Kidney (tissue), 13 donors: ENCODE measurements at regions not wholly inside any gene's neighbourhood (a gene's known extent, or its start where the extent isn't known, plus 50 kb on each side); places are given as distances from the start of the nearest gene placed in this dataset.

Experiments
- DNase-seq, 5 donors: peaks; one replicate each; pipeline ENCODE4 v3.0.0-alpha.2; 2013 to 2020
- FAIRE-seq: peaks from 2 replicates; lab custom pipeline; 2012; peaks lifted over from hg19 to GRCh38; lab: Jason Lieb, UNC
- H3K27ac ChIP-seq, 2 donors: one replicate each; pipeline ENCODE4 v1.7.0; 2013; ENCODE audit warnings: low read depth in 2 of 2, low read length in 2 of 2, inconsistent platforms in 1 of 2
- H3K27me3 ChIP-seq: one replicate; pipeline ENCODE4 v1.7.1; 2013; ENCODE audit warnings: low read length, inconsistent platforms; ENCODE audit not compliant: control insufficient read depth, insufficient read depth
- H3K36me3 ChIP-seq, 3 donors: one replicate each; pipeline versions ENCODE4 v1.7.0 to v1.7.1; 2013; ENCODE audit warnings: low read length in 3 of 3, control low read depth in 1 of 3, inconsistent platforms in 1 of 3; ENCODE audit not compliant: insufficient read depth in 3 of 3, control insufficient read depth in 2 of 3
- H3K4me1 ChIP-seq, 3 donors: one replicate each; pipeline versions ENCODE4 v1.7.0 to v1.7.1; 2013; ENCODE audit warnings: low read length in 3 of 3, inconsistent platforms in 1 of 3, low read depth in 1 of 3; ENCODE audit not compliant: control insufficient read depth in 2 of 3, insufficient read depth in 2 of 3
- H3K4me3 ChIP-seq, 3 donors: one replicate each; pipeline versions ENCODE4 v1.7.0 to v1.8.1; 2013; ENCODE audit warnings: low read length in 3 of 3, control low read depth in 1 of 3, inconsistent platforms in 1 of 3
- H3K9ac ChIP-seq, 3 donors: one replicate each; pipeline versions ENCODE4 v1.7.0 to v1.7.1; 2013; ENCODE audit warnings: low read length in 3 of 3, control low read depth in 1 of 3, inconsistent platforms in 1 of 3
- H3K9me3 ChIP-seq, 3 donors: one replicate each; pipeline versions ENCODE4 v1.7.0 to v1.7.1; 2013; ENCODE audit warnings: low read length in 3 of 3, control low read depth in 1 of 3, inconsistent platforms in 1 of 3; ENCODE audit not compliant: control insufficient read depth in 2 of 3, insufficient read depth in 1 of 3
- CTCF ChIP-seq: IDR thresholded peaks from 3 replicates; pipeline ENCODE4 v1.5.1; 2012; ENCODE audit warnings: mild to moderate bottlenecking, moderate library complexity, borderline replicate concordance; ENCODE audit not compliant: insufficient read depth; ENCODE audit errors: extremely low read depth
- intact Hi-C: fragments of 100-400 bp; cut with DNase I; formaldehyde crosslinking; loops from one replicate; pipeline ENCODE4 v1.11.1; 2022
- donor health status: control.
- donor health status: control.
- donor health status: control.
- donor health status: control.
- donor health status: control.
- donor health status: DM: yes; HTN: yes; CAD: no.
- donor health status: Normal renal cell carcinoma (clear cell type).

GRCh38 chr20:52921340-52921739 lies 50.8 kb upstream of the TSHZ2 start:
- TF ChIP-seq CTCF, result no peak
- H3K9ac ChIP-seq, result no peak overlapping the region
- intact Hi-C loops, result no loop called here
- H3K27me3 ChIP-seq, result no peaks in the 10 kb centered on the region
- H3K4me3 ChIP-seq, result no peak overlapping the region
- no peak overlapping the region for H3K27ac ChIP-seq
- H3K36me3 ChIP-seq, result no peaks in the 10 kb centered on the region
- FAIRE-seq (no peak), DNase-seq (peak in 2 of 5 donors; percentile 20 to 23)
- H3K4me1 ChIP-seq, result no peaks in the 10 kb centered on the region
- H3K9me3 ChIP-seq, result peaks cover 0 to 2% (median 0%) of the 10 kb centered on the region in 3 donors

GRCh38 chr20:52918311-52918710 lies 53.8 kb upstream of the TSHZ2 start:
- TF ChIP-seq CTCF, result no peak
- intact Hi-C loops, result no loop called here
- Histone ChIP-seq H3K4me3 (no peak overlapping the region), H3K36me3 (no peaks in the 10 kb centered on the region), H3K27ac (no peak overlapping the region), H3K9ac (no peak overlapping the region), H3K27me3 (no peaks in the 10 kb centered on the region), H3K4me1 (no peaks in the 10 kb centered on the region), H3K9me3 (peaks cover 2 to 11% (median 10%) of the 10 kb centered on the region in 3 donors)
- DNase-seq (no peak), FAIRE-seq (no peak)

GRCh38 chr20:52915564-52915963 lies 56.6 kb upstream of the TSHZ2 start:
- Histone ChIP-seq H3K36me3 (no peaks in the 10 kb centered on the region), H3K27me3 (no peaks in the 10 kb centered on the region), H3K9me3 (peaks cover 2 to 11% (median 10%) of the 10 kb centered on the region in 3 donors), H3K4me3 (no peak overlapping the region), H3K4me1 (no peaks in the 10 kb centered on the region), H3K9ac (no peak overlapping the region), H3K27ac (no peak overlapping the region)
- FAIRE-seq (no peak), DNase-seq (no peak)
- no peak for TF ChIP-seq CTCF
- intact Hi-C loops, result no loop called here

GRCh38 chr20:52914870-52915269 lies 57.3 kb upstream of the TSHZ2 start:
- no peaks in the 10 kb centered on the region for H3K4me1 ChIP-seq
- FAIRE-seq (no peak), DNase-seq (no peak)
- H3K9ac ChIP-seq, result no peak overlapping the region
- H3K9me3 ChIP-seq, result peaks cover 2 to 11% (median 10%) of the 10 kb centered on the region in 3 donors
- intact Hi-C loops, result no loop called here
- no peak for TF ChIP-seq CTCF
- no peak overlapping the region for H3K27ac ChIP-seq
- H3K27me3 ChIP-seq, result no peaks in the 10 kb centered on the region
- H3K36me3 ChIP-seq, result no peaks in the 10 kb centered on the region
- no peak overlapping the region for H3K4me3 ChIP-seq
